GM12878 (cell line): ENCODE measurements at regions not wholly inside any gene's neighbourhood (a gene's known extent, or its start where the extent isn't known, plus 50 kb on each side); places are given as distances from the start of the nearest gene placed in this dataset.

Source experiments
- ATAC-seq: fragments of 200-7000 bp; cut with Tn5 transposase; 3 replicates; pipeline ENCODE4 v1.9.1; 2020; ENCODE audit warnings: mild to moderate bottlenecking, moderate library complexity
- BruUV-seq: library from RNA; stranded (reverse); fragments of 400-500 nt; replicated peaks from 2 replicates; lab custom pipeline; 2021; lab: Mats Ljungman, UMichigan
- CTCF ChIA-PET: fragments of 300-600 bp; sonication (Branson Sonifier 250); formaldehyde crosslinking; extraction: SDS; loops from one replicate; lab custom pipeline; 2021; ENCODE audit warnings: inconsistent platforms; lab: Yijun Ruan, JAX
- POLR2A ChIA-PET: fragments of 350-600 bp; formaldehyde crosslinking; extraction: SDS; loops from one replicate; lab custom pipeline; 2021; ENCODE audit warnings: inconsistent platforms; lab: Charles Lee
- RAD21 ChIA-PET: fragments of 300-600 bp; sonication (Branson Sonifier 250); formaldehyde crosslinking; loops from one replicate; lab custom pipeline; 2023; ENCODE audit warnings: antibody characterized with exemption; ENCODE audit not compliant: unreplicated experiment; lab: Charles Lee
- SMC1A ChIA-PET: fragments of 300-600 bp; sonication (Branson Sonifier 250); formaldehyde crosslinking; loops from one replicate; lab custom pipeline; 2023; ENCODE audit not compliant: unreplicated experiment, uncharacterized antibody; lab: Charles Lee
- DNase-seq: peaks from one replicate; pipeline ENCODE4 v3.0.0-alpha.2; 2011; ENCODE audit warnings: low read depth, low spot score
- FAIRE-seq: peaks from 3 replicates; lab custom pipeline; 2011; peaks lifted over from hg19 to GRCh38; lab: Jason Lieb, UNC
- H2AFZ ChIP-seq: 2 replicates; pipeline ENCODE4 v1.6.0; 2011; ENCODE audit warnings: low read depth, low read length, control low read depth; ENCODE audit not compliant: control insufficient read depth
- H3K27ac ChIP-seq: 2 replicates; pipeline ENCODE4 v1.5.1; 2011; ENCODE audit warnings: control low read depth; ENCODE audit not compliant: control insufficient read depth, insufficient read depth
- H3K27me3 ChIP-seq, 2 experiments: replicated peaks in 1 of 2; 2 replicates each; pipeline versions ENCODE4 v1.6.0 to v1.6.1; 2011; ENCODE audit warnings: low read length in 1 of 2; ENCODE audit not compliant: control insufficient read depth in 2 of 2, insufficient read depth in 2 of 2
- H3K36me3 ChIP-seq, 2 experiments: 2 replicates each; pipeline ENCODE4 v1.5.1; 2011; ENCODE audit warnings: low read length in 1 of 2; ENCODE audit not compliant: control insufficient read depth in 2 of 2, insufficient read depth in 2 of 2
- H3K4me1 ChIP-seq: 2 replicates; pipeline ENCODE4 v1.6.1; 2011; ENCODE audit warnings: mild to moderate bottlenecking, low read length, moderate library complexity, mixed read lengths; ENCODE audit not compliant: control insufficient read depth, insufficient read depth
- H3K4me2 ChIP-seq: 2 replicates; pipeline ENCODE4 v1.6.0; 2011; ENCODE audit warnings: control low read depth; ENCODE audit not compliant: control insufficient read depth, insufficient read depth
- H3K4me3 ChIP-seq: fragments of 200-600 bp; sonication (generic); 2 replicates; pipeline ENCODE4 v1.5.1; 2016
- H3K79me2 ChIP-seq: 2 replicates; pipeline ENCODE4 v1.6.0; 2011; ENCODE audit warnings: low read length; ENCODE audit not compliant: control insufficient read depth, insufficient read depth
- H3K9ac ChIP-seq: 2 replicates; pipeline ENCODE4 v1.8.0; 2011; ENCODE audit warnings: low read length, control low read depth, mixed read lengths; ENCODE audit not compliant: control insufficient read depth, insufficient read depth
- H3K9me3 ChIP-seq: replicated peaks from 3 replicates; pipeline ENCODE4 v1.5.1; 2011; ENCODE audit warnings: mild to moderate bottlenecking, low read length; ENCODE audit not compliant: control insufficient read depth, insufficient read depth
- H4K20me1 ChIP-seq: 2 replicates; pipeline ENCODE4 v1.6.0; 2011; ENCODE audit not compliant: control insufficient read depth, insufficient read depth
- BRCA1 ChIP-seq: IDR thresholded peaks from 2 replicates; pipeline ENCODE4 v1.6.1; 2011; ENCODE audit warnings: low read depth, low read length, improper control_type of control experiment
- CREM ChIP-seq: IDR thresholded peaks from 2 replicates; pipeline ENCODE4 v1.6.1; 2014; ENCODE audit warnings: antibody characterized with exemption, low read depth
- NR2C2 ChIP-seq: IDR thresholded peaks from 2 replicates; pipeline ENCODE4 v1.6.1; 2011; ENCODE audit warnings: borderline replicate concordance, low read depth; ENCODE audit not compliant: control insufficient read depth, insufficient read length
- POU2F2 ChIP-seq: IDR thresholded peaks from 3 replicates; pipeline ENCODE4 v1.6.1; 2011; ENCODE audit warnings: low read depth, mild to moderate bottlenecking, low read length, borderline replicate concordance
- SMC3 ChIP-seq: IDR thresholded peaks from 2 replicates; pipeline ENCODE4 v1.6.1; 2011; ENCODE audit warnings: low read length, improper control_type of control experiment, borderline replicate concordance
- STAT1 ChIP-seq: fragments of 450-650 bp; conservative IDR thresholded peaks from 2 replicates; pipeline ENCODE4 v1.6.1; 2014; ENCODE audit warnings: antibody characterized with exemption, mild to moderate bottlenecking
- ZSCAN29 ChIP-seq: fragments of 450-650 bp; IDR thresholded peaks from 2 replicates; pipeline ENCODE4 v1.6.1; 2017; ENCODE audit warnings: mild to moderate bottlenecking, moderate library complexity
- WGBS: methylation state at CpG from one replicate; pipeline ENCODE4 v1.1.6; 2016; ENCODE audit warnings: low lambda C conversion rate; ENCODE audit not compliant: insufficient replicate concordance, insufficient coverage; ENCODE audit errors: missing lambda C conversion rate; 5-methylcytosine and 5-hydroxymethylcytosine counted together
- in situ Hi-C: fragments of 300-500 bp; cut with MboI; formaldehyde crosslinking; loops from 9 replicates; pipeline ENCODE4 v1.14.3; 2018; ENCODE audit warnings: mixed read lengths
- intact Hi-C: fragments of 100-400 bp; cut with micrococcal nuclease; formaldehyde crosslinking; loops from one replicate; pipeline ENCODE4 v1.14.2; 2022; ENCODE audit not compliant: unreplicated experiment
- TF ChIP-seq, protein P1 (sequence below): fragments of 150-350 bp; IDR thresholded peaks from 2 replicates; pipeline ENCODE4 v1.6.1; 2016; ENCODE audit warnings: low read depth, low read length

DNA sequence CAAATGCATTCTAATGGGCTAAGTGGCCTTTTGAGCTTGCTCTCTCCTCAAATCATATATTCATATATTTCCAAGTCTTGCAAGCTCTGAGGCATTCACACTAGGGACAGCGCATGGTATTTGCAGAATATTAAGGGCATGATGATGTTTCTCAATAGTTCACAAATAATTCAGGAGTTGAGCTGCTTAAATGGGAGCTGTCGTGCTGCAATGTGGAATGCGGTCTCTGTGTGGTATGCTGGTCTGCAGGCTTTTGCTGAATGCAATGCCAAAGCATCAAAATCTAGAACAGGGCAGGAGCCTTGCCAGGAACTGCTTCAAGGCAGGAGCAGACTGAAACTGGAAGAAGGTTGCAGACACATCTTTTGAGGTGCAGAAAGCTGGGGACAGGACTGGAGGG, 1060.0 kb downstream of the TBC1D22A start:
- H3K79me2 ChIP-seq = no peaks in the 10 kb centered on the region
- H3K27ac ChIP-seq = no peak overlapping the region
- ChIA-PET POLR2A (no interaction called here), CTCF (no interaction called here), RAD21 (no interaction called here), SMC1A (no interaction called here)
- H3K36me3 ChIP-seq = no peaks in the 10 kb centered on the region
- no peak overlapping the region for H2AFZ ChIP-seq
- in situ Hi-C loops (no loop called here), intact Hi-C loops (no loop called here)
- no peaks in the 10 kb centered on the region for H3K27me3 ChIP-seq
- no peak overlapping the region for H3K4me3 ChIP-seq
- H3K4me2 ChIP-seq = no peak overlapping the region
- no peaks in the 10 kb centered on the region for H4K20me1 ChIP-seq
- BruUV-seq = no TSS peak
- H3K4me1 ChIP-seq = no peaks in the 10 kb centered on the region
- TF ChIP-seq, protein P1, sequence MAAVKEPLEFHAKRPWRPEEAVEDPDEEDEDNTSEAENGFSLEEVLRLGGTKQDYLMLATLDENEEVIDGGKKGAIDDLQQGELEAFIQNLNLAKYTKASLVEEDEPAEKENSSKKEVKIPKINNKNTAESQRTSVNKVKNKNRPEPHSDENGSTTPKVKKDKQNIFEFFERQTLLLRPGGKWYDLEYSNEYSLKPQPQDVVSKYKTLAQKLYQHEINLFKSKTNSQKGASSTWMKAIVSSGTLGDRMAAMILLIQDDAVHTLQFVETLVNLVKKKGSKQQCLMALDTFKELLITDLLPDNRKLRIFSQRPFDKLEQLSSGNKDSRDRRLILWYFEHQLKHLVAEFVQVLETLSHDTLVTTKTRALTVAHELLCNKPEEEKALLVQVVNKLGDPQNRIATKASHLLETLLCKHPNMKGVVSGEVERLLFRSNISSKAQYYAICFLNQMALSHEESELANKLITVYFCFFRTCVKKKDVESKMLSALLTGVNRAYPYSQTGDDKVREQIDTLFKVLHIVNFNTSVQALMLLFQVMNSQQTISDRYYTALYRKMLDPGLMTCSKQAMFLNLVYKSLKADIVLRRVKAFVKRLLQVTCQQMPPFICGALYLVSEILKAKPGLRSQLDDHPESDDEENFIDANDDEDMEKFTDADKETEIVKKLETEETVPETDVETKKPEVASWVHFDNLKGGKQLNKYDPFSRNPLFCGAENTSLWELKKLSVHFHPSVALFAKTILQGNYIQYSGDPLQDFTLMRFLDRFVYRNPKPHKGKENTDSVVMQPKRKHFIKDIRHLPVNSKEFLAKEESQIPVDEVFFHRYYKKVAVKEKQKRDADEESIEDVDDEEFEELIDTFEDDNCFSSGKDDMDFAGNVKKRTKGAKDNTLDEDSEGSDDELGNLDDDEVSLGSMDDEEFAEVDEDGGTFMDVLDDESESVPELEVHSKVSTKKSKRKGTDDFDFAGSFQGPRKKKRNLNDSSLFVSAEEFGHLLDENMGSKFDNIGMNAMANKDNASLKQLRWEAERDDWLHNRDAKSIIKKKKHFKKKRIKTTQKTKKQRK = no peak
- TF ChIP-seq CREM = no peak
- no peak for TF ChIP-seq BRCA1
- TF ChIP-seq SMC3 = no peak
- no peak for TF ChIP-seq STAT1
- no peak for TF ChIP-seq POU2F2
- no peak for TF ChIP-seq ZSCAN29
- no peak for TF ChIP-seq NR2C2
- DNase-seq (no peak), ATAC-seq (no peak), FAIRE-seq (no peak)
- no peaks in the 10 kb centered on the region; the same call in 2 of the 3 replicates for H3K9me3 ChIP-seq
- 21% methylated on average over 3 of the region's 3 CpGs for WGBS
- H3K9ac ChIP-seq = no peak overlapping the region
